COLO668 (cell line): ENCODE measurements at regions not wholly inside any gene's neighbourhood (a gene's known extent, or its start where the extent isn't known, plus 50 kb on each side); places are given as distances from the start of the nearest gene placed in this dataset.
"Not testable (repeated sequence)": the region's sequence is repeated elsewhere in the genome, so short reads cannot be mapped to it uniquely, and the experiment has no call there.

Experiments
- DNase-seq: peaks from one replicate; lab custom pipeline; 2025; ENCODE audit not compliant: unreplicated experiment; lab: John Stamatoyannopoulos, UW

DNA sequence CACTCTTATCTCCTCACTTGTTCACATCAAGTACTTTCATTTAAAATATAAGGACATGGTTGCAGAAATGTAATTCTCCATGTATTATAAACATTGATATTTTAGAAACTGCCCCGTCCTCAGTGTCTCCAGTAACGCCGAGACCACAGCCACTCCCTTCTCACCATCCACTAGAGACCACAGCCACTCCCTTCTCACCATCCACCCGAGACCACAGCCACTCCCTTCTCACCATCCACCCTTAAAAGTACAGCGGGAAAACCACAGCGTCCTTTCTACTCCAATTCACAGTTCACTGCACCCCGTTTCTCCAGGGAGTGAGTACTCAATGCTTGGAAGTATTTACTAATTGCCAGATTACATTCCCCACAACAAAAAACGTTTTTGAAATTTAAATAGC, 1452.2 kb upstream of the ACVR2A start:
- no peak for DNase-seq

DNA sequence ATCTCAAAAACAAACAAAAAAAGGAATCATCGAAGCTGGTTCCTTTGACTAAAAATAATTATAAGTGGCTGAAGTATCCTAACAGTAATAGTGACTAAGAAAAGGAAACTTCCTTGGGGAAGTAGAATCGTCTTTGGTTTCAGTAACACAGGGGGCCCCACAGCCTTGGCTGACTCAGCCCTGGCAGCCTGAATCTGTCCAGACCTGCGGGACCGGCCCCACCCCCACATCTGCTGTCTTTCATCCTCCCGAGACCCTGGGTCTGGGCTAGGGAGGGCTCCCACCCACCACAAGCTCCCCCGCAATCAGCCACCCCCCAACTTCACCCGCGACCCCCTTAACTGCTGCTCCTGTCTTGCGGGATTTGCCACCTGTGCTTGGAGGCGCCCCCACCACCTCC, 1452.6 kb upstream of the ACVR2A start:
- no peak for DNase-seq

DNA sequence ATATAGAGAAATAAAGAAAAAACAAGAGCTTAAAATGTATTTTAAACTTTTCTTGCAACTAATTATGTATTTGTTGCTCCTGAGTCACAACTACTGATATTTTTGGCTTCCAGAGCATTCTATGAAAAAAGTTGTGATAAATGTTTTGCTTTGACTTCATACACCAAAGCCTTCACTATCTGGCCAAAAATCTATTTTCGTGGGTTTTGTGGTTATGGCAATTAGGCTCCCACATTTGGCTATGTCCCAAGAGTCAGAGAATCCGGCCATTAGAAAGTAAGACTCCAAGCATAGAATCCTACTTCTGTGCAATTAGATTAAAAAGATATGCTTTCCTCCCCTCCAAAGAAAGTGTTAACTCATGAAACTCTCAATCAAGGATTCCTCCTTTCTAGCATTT, 1456.1 kb upstream of the ACVR2A start:
- no peak for DNase-seq

DNA sequence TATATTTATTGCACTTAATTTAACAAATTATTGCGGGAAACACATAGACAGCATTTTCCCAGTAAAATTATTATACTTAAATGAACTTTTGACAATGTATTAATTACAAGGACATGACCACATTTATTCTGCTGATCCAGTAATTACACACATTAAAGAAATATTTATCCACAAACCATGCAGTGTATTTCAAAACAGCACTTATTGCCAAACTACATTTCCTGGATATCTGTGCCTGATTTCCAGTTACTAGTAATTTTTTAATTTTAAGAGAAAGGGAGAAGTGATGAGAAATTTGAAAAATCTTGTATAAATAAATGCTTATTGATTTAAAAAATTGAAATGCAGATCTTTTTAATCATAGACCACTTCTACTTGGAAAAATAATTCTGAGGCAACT, 1458.7 kb upstream of the ACVR2A start:
- no peak for DNase-seq

DNA sequence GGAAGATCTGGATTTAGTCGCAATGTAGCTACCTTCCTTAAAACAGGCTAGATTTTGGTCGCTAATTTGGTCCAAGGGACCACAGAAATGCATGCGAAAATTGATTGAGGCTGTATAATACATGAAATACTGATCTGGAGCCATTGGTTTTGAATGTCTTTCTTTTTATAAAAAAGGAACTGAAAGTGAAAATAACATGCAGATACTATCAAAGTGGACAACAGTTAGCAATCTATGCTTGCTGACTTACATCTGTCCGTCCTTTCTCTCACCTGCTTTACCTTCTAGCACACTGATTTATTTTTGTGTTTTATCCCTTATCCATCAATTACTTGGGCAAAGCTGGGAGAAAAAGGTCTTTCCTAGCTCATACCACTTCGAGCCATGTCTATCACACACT, 1459.8 kb upstream of the ACVR2A start:
- no peak for DNase-seq

DNA sequence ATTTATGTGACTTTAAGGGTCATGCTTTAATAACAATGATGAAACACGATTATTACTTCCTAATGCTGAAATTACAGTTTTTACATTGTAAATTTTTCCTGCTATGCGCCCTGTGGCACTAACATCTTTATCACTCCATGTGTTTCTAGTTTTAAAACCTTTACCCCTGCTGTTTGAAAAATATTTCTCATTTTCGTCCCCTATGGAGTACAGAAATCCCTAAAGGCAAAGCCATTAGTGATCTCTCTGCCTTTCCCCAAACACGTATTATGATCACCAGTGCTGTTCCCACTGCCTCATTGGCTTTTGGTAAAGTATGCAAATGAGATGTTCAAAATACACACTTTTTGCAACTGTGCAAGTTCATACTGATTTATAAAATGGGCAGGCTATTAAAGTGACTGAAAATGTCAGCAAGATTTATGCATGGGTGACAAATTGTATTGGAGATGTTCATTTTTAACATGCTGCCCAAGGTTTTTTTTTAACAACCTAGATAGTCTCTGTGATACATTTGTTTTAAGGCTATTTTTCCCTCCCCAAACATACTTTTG, 1468.2 kb upstream of the ACVR2A start:
- DNase-seq, result no peak

DNA sequence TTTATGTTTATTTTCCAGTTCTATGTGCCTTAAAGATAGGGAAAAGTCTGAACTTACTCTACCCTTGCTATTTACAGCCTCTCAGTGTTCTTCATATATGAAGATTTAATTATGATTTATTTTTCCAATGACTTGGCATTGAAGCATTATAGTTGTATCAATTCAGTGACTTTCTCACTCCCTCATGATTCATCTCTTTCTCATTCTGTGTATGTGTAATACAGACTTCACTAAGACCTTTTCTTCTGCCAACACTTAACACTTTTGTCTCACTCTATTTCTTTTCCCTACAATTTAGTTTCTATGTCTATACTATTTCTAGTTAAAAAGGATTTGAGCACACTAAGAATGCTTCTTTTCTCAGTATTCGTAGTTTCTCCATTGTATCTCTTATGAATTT, 1470.3 kb upstream of the ACVR2A start:
- DNase-seq, result no peak

DNA sequence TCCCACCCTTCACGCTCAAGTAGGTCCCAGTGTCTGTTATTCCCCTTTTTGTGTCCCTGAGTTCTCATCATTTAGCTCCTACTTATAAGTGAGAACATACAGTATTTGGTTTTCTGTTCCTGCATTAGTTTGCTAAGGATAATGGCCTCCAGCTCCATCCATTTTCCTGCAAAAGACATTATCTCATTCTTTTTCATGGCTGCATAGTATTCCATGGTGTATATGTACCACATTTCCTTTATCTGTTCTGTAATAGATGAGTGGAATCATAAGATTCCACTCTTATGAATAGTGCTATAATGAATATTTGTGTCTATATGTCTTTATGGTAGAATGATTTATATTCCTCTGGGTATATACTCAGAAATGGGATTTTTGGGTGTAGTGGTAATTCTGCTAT, 1473.5 kb upstream of the ACVR2A start:
- DNase-seq, result not testable (repeated sequence)

DNA sequence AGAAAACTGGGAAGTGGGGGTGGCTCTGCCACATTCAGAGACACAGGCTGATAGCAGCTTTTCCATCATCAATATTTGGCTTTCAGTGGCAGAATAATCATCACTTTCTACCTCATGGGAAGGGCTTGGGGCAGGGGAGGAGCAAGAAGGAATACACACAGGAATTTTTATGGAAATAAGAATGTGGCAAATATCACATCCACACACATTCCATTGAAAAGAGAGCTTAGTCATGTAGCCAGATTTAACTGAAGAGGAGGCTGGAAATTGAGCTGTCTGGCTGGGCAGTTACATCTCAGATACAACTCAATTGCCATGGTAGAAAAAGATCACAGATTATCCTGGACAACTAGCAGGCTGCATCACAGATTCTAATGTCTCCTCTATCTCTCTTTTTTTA, 1474.0 kb upstream of the ACVR2A start:
- DNase-seq, result no peak

DNA sequence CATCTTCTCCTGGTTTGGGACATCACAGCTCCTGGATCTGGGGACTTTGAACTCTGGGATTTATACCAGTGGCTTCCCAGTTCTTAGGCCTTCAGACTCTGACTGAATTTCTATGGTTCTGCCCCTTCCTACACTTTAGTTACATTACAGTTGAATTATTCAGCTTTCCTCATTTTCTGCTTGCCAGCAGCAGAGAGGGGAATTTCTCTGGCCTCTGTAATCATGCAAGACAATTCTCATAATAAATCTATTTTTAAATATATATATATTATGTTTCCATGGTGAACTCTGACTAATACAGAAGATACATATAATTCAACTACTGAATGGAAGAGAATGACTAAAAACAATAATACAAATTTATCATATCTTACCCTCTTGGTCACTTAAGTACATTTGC, 1478.6 kb upstream of the ACVR2A start:
- no peak for DNase-seq

DNA sequence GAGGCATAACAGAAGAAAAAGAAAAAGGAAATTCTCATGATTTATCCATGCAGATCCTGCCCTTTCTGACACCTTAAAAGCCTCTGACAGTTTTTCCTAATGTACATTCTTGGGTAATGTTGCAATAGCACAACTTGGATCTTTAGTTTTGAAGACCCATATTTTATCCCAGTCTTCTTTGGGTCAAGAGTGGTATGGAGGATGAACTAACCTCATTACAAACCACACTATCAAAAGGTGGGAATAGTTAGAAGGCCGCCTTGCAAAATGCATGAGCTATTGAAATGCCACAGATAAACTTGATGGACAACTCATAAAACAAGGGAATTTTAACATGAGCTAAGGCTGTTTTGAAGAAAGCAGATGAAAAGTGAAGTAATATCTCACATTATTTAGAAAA, 1479.8 kb upstream of the ACVR2A start:
- DNase-seq, result no peak

DNA sequence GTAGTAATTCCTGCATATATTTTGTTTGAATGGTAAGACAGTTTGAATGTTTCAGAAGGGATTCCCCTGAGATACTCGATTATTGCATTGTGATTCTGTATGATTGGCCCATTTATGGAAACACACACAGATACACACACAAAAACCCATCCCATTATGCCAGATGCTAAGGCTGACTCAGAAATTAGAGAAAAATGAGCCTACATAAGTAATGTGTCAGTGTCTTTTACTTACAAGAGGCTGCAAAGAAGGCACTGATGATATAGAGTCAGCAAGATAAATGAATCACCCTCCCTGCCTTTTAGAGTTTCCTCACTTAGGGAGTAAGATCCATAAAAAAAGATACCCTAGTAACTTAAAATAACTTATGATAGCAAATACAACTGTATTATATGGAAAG, 1481.1 kb upstream of the ACVR2A start:
- no peak for DNase-seq

DNA sequence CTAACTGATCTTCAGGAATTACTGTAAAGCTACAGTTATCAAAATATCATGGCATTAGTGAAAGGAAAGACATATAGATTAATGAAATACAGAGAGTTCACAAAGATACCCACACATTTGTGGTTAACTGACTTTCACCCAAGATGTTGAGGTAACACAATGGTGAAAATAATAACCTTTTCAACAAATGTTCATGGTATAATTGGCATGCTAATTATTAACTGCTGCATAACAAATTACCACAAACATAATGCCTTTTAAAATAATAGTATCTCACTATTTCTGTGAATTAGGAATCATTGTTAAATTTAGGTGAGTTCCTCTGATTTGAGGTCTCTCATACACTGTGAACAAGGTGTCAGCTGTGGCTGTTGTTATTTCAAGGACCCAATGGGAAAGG, 1493.1 kb upstream of the ACVR2A start:
- no peak for DNase-seq

DNA sequence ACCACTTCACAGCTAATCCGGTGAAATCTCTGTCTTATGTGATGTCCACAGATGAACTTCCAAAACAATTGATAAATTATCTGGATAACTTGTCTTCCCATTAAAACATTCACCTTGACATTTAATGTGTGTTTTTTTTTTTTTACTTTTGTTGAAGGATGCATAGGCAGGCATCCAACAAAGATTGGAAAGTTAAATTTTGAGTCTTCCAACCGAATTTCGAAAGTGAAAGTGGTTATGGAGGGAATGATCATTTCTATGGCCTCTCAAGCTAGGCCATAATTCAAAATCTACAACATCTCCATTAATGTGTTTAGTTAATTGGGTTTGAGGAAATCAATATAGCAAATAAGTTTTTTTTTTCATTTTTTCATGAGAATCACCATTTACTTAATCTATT, 1495.5 kb upstream of the ACVR2A start:
- no peak for DNase-seq

DNA sequence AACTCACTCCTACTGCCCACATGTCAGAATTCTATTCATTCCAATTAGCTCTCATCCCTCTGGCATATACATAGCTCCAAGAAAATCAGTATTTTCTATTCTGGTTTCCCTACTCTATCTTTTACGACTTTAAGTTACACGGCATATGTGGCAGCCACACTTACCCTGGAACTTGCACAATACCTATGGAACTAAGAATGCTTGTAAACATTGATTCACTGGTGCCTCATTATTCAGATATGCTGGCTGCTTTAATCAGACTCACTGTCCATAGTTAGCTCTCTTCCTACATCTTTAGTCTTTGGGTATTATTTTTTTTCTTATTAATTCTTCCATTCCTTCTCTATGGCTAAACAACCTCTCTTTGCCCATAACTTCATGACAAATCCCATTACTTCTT, 1519.9 kb upstream of the ACVR2A start:
- DNase-seq, result no peak

DNA sequence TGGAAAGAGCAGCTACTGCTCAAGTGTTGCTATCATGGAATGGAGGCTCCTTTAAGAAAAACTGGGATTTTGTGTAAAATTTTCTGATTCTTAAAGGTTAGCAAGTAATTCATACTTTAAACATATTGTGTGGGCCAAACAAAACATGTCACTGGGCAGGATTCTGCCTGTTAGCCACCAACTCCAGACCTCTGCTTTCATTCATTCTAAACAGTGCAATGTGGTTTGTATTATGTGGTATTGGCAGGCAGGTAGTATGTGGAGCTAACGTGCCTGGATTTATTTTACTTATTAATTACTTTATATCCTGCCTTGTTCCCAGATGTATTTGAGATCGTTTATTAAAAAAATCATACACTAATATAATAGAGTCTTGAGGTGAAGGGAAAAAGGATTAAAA, 1521.3 kb upstream of the ACVR2A start:
- no peak for DNase-seq

DNA sequence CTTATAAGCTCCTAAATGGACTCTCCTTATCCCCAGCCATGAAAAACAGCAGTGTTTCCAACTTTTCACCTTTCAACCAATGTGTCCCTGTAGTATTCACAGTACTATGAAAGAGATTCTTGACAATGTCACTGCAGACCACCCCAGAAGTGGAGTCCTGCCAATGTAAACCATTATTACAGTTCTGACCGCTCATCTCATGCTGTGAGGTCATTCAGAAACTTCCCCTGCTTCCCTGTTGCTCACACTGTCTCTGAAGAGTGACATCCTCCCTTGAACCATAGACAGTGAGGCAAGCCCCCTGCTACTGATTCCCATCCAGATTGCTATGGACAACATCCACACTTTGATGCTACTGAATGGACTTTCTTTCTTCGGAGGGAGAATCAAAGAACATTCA, 1523.7 kb upstream of the ACVR2A start:
- no peak for DNase-seq

DNA sequence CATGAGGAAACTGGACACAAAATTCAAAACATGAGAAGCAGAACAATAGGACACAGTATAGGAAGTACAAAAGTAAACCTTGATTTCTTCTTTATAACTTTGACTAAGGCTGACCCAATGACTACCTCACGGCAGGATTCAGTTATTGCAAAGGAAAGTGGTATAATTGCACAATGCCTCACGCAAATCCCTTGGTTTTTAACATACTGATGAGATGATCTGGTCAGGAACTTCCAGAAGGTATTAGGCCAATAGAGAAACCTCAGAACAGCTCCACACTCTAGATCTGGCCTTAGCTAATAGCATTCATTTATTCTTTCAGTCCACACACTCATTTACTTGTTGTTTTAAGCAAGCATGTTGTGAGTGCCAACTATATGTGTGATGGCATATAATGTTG, 1526.9 kb upstream of the ACVR2A start:
- no peak for DNase-seq

DNA sequence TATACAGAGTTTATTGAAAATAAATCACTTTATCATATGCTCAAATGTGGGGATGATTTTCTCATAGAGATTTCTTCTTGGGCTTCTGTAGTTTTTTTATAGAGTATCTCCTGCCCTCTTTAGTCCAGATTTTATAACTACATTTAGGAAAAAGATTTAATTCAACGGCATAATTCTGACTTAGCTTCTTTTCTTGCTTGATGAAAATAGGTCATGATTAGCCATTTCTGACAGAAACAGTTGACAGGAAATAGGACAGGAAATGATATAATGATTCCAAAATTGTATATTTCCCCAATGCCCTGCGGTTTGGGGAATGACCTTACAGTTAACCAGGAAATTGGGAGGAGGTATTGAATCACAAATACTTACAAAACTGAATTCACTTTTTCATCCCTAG, 1531.9 kb upstream of the ACVR2A start:
- DNase-seq, result no peak

DNA sequence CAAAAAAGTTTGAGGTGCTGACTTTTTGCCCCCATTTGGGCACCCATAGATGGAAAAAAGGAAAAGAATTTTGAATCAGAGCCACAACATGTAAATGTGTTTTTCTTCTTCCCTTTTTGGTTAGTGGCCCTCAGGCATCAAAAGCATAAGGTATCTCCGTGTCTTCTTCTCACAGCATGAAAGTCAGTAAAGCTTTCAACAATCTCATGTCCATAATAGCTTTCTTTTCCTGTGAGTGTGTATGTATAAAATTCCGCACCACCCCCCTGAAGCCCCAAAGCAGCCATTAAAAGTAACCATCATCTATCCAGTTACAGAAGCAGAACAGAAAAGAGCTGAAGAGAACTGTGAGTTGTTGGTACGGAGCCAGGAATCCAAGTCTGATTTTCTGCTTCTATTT, 1539.7 kb upstream of the ACVR2A start:
- no peak for DNase-seq

DNA sequence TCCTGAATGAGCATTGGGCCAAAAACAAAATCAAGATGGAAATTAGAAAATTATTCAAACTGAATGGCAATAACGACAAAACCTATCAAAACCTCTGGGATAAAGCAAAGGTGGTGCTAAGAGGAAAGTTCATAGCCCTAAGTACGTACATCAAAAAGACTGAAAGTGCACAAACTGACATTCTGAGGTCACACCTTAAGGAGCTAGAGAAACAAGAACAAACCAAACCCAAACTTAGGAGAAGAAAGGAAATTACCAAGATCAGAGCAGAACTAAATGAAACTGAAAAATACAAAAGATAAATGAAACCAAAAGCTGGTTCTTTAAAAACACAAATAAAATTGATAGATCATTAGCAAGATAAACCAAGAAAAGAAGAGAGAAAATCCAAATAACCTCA, 1543.5 kb upstream of the ACVR2A start:
- no peak for DNase-seq

DNA sequence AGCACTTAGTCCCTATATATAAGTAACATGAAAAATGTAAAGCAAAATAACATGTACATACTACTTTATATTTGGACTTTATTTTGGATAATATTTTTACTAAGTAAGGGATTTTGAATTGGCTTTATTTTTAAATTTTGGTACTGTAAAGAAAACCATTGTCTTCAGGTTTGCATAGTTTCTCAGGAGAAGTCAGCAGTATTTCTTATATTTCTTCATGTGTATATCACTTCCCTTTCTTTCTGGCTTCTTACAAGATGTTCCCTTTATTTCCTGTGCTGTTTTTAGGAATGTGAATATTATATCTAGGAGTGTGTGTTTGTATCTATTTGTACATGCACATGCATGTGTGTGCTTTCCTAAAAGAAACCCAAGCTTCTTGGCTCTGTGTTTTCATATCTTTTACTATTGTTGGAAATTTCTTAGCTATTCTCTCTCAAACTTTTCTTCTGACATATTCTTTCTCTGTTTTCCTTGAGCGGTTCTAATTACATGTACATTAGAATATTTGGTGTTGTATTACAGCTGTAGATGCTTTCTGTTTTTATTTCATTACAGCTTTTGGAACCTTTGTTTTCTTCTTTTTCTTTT, 1549.7 kb upstream of the ACVR2A start:
- no peak for DNase-seq

DNA sequence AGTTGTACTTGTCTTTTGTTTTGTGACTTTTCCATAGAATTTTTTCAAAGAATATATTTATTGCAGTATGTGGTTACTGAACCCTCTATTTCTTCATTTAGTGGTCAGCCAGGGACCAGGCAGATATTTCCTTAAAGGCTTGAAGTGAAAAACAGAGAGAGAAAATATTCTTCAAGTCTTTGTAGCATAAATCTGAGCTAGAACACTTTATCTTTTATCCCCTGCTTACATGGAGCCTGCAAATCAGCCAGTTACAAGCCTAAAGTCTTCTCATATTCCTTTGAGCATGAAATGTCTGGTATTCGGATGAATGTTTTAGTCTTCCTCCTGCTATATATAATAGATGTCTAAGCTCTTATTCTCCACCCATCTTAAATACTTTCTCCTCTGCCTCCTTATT, 1557.5 kb upstream of the ACVR2A start:
- no peak for DNase-seq

DNA sequence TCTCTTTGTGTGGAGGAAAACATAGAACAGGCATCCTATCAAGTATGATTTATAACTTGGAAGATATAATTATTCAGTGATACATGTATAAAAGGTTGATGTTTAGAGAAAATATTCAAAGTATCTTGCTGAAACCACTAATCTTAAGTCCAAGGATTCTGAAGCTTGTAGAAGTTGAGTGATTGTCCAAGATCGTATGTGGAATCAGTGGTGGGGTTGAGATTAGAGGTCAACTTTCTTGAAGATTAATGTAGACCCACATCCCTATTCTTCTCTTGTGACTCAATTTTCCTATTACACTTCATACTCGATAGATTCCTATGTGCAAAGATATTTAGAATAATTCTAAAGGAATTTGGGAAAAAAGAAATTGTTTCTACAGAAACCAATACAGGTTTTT, 1565.9 kb upstream of the ACVR2A start:
- no peak for DNase-seq
